Endodermal cell (in vitro differentiated cells): ENCODE measurements at regions not wholly inside any gene's neighbourhood (a gene's known extent, or its start where the extent isn't known, plus 50 kb on each side); places are given as distances from the start of the nearest gene placed in this dataset.

Source experiments
- DNase-seq: peaks from one replicate; pipeline ENCODE4 v3.0.0-alpha.2; 2017
- H3K27ac ChIP-seq: 2 replicates; pipeline ENCODE4 v1.5.1; 2013; ENCODE audit warnings: mild to moderate bottlenecking, low read depth, low read length, moderate library complexity
- H3K27me3 ChIP-seq: 2 replicates; pipeline ENCODE4 v1.6.1; 2013; ENCODE audit warnings: mild to moderate bottlenecking, low read length, moderate library complexity; ENCODE audit not compliant: insufficient read depth, control insufficient read depth, poor library complexity, severe bottlenecking
- H3K36me3 ChIP-seq: 2 replicates; pipeline ENCODE4 v1.7.0; 2013; ENCODE audit warnings: mild to moderate bottlenecking, low read length, moderate library complexity; ENCODE audit not compliant: control insufficient read depth, insufficient read depth
- H3K4me1 ChIP-seq: one replicate; pipeline ENCODE4 v1.7.0; 2013; ENCODE audit warnings: low read length; ENCODE audit not compliant: control insufficient read depth, insufficient read depth
- H3K4me3 ChIP-seq: 2 replicates; pipeline ENCODE4 v1.5.1; 2013; ENCODE audit warnings: mild to moderate bottlenecking, low read length, moderate library complexity
- H3K9ac ChIP-seq: 2 replicates; pipeline ENCODE4 v1.6.1; 2013; ENCODE audit warnings: mild to moderate bottlenecking, low read length, moderate library complexity; ENCODE audit not compliant: poor library complexity, severe bottlenecking; ENCODE audit errors: extremely low read depth
- H3K9me3 ChIP-seq: 2 replicates; pipeline ENCODE4 v1.6.1; 2013; ENCODE audit warnings: mild to moderate bottlenecking, low read length, moderate library complexity; ENCODE audit not compliant: control insufficient read depth
- H3K27ac Mint-ChIP-seq: 2 replicates; pipeline ENCODE4 v1.8.0; 2020; ENCODE audit warnings: mixed read lengths
- H3K27me3 Mint-ChIP-seq: 2 replicates; pipeline ENCODE4 v1.8.0; 2021; ENCODE audit warnings: mild to moderate bottlenecking, mixed read lengths; ENCODE audit not compliant: insufficient read depth
- H3K36me3 Mint-ChIP-seq: 2 replicates; pipeline ENCODE4 v1.8.0; 2020; ENCODE audit warnings: low read depth, mixed read lengths
- H3K4me1 Mint-ChIP-seq: 2 replicates; pipeline ENCODE4 v1.8.0; 2020; ENCODE audit warnings: mixed read lengths
- H3K4me3 Mint-ChIP-seq: 2 replicates; pipeline ENCODE4 v1.8.0; 2020; ENCODE audit warnings: mild to moderate bottlenecking, moderate library complexity, mixed read lengths
- H3K9me3 Mint-ChIP-seq: 2 replicates; pipeline ENCODE4 v1.8.0; 2020; ENCODE audit warnings: mild to moderate bottlenecking, mixed read lengths
- whole genome bisulfite sequencing, 2 experiments: methylation state at CpG; one replicate each; pipeline versions ENCODE4 v1.1.5 to v1.1.7; 2013; ENCODE audit warnings: missing lambda C conversion rate in 2 of 2, mixed read lengths in 1 of 2; ENCODE audit not compliant: insufficient coverage in 1 of 2, insufficient read length in 1 of 2; 5-methylcytosine and 5-hydroxymethylcytosine counted together
- TF ChIP-seq, protein P1 (sequence below): fragments of 200-600 bp; sonication (generic); conservative IDR thresholded peaks from 2 replicates; pipeline ENCODE4 v1.5.0; 2021; ENCODE audit warnings: antibody characterized with exemption, mild to moderate bottlenecking

DNA sequence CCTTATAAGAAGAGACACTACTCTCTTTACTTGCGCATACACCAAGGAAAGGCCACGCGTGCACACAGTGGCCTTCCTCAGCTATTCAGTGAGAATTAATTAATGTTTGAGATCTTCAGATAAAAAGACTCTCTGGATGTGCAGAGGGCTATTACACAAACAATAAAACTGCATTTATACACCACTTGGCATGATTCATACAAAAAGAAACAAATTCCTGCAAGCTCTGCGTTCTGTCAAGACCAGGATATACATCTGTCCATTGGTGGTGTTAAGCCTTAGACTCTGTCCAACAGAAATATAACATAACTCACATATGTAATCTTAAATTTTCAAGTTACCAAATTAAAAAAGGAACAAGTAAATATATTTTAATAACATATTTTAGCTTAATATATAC, 55.2 kb upstream of the TSC22D2 start:
- H3K27ac ChIP-seq, result no peak overlapping the region
- no peak overlapping the region for H3K4me3 ChIP-seq
- H3K9me3 Mint-ChIP-seq, result no peaks in the 10 kb centered on the region
- no peaks in the 10 kb centered on the region for H3K4me1 ChIP-seq
- DNase-seq, result no peak
- H3K36me3 Mint-ChIP-seq, result no peaks in the 10 kb centered on the region
- no peak overlapping the region for H3K9ac ChIP-seq
- TF ChIP-seq, protein P1, sequence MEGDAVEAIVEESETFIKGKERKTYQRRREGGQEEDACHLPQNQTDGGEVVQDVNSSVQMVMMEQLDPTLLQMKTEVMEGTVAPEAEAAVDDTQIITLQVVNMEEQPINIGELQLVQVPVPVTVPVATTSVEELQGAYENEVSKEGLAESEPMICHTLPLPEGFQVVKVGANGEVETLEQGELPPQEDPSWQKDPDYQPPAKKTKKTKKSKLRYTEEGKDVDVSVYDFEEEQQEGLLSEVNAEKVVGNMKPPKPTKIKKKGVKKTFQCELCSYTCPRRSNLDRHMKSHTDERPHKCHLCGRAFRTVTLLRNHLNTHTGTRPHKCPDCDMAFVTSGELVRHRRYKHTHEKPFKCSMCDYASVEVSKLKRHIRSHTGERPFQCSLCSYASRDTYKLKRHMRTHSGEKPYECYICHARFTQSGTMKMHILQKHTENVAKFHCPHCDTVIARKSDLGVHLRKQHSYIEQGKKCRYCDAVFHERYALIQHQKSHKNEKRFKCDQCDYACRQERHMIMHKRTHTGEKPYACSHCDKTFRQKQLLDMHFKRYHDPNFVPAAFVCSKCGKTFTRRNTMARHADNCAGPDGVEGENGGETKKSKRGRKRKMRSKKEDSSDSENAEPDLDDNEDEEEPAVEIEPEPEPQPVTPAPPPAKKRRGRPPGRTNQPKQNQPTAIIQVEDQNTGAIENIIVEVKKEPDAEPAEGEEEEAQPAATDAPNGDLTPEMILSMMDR, result no peak
- no peaks in the 10 kb centered on the region for H3K27me3 Mint-ChIP-seq
- H3K9me3 ChIP-seq, result no peaks in the 10 kb centered on the region
- H3K36me3 ChIP-seq, result no peaks in the 10 kb centered on the region
- no peaks in the 10 kb centered on the region for H3K27me3 ChIP-seq
- WGBS, 2 experiments, result 72% methylated on average over 4 of the region's 4 CpGs; no CpG with 5 or more reads in 1 of the 2 experiments
- H3K27ac Mint-ChIP-seq, result no peak overlapping the region
- H3K4me3 Mint-ChIP-seq, result no peak overlapping the region
- no peaks in the 10 kb centered on the region for H3K4me1 Mint-ChIP-seq

DNA sequence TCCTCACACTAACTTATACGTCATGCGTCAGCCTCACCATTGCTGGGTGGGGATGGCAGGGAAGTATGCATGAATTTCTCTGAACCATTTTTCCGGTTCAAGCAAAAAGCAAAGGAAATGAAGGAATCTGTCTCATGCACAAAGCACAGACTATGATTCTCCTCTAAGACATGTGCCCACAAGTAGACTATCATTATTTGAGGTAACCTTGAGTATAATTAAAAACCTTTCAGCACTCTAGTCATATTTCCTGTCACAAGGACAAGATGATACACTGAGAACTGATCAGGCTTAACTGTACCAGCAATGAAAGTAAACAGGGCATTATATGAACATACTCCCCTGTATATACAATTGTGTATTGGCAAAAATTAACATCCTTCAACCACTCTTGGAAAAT, 56.7 kb upstream of the TSC22D2 start:
- H3K27ac Mint-ChIP-seq, result no peak overlapping the region
- Histone ChIP-seq H3K27me3 (no peaks in the 10 kb centered on the region), H3K9ac (no peak overlapping the region), H3K4me3 (no peak overlapping the region), H3K4me1 (no peaks in the 10 kb centered on the region), H3K9me3 (no peaks in the 10 kb centered on the region), H3K36me3 (no peaks in the 10 kb centered on the region), H3K27ac (no peak overlapping the region)
- no peaks in the 10 kb centered on the region for H3K27me3 Mint-ChIP-seq
- WGBS, 2 experiments, result 83 to 96% methylated on average over 1 to 3 of the region's 3 CpGs
- no peaks in the 10 kb centered on the region for H3K36me3 Mint-ChIP-seq
- TF ChIP-seq, protein P1, result no peak
- no peaks in the 10 kb centered on the region for H3K9me3 Mint-ChIP-seq
- no peak for DNase-seq
- no peak overlapping the region for H3K4me3 Mint-ChIP-seq
- H3K4me1 Mint-ChIP-seq, result peaks cover 5% of the 10 kb centered on the region

DNA sequence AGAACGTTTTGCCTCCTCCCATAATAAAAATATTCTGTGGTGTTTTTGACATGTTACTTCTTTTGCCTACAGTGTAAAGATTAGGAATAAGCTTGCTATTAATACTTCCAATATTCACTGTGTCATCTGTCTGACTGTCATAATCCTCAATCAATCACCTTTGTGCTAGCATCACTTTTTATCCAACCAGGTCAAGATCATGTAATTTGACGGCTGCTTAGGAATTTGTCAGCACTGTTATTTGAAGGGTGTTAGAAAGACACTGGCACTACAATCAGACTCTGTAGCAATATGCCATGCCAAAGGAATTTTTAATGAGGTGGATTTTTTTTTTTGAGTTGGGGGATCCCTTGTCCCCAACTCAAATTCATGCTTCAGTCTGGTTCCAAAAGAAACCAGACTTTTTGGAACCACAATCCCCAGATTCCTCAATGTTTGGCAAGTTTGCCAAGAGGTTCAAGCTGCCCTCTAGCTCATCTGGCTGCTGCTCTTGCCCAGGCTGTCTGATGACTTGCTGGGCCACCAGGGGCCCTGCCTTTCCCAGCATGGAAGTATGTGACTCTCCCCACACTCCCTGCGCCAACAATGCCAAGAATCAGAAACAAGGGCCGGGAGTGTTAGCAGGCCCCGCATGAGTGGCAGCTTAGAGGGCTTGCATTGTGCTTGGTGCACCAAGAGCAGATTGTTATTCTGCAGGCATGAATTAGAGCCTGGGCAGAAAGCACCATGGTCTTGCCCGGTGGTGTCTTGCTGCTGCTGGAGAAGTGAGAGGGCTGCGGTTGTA, 58.6 kb upstream of the TSC22D2 start:
- H3K27ac Mint-ChIP-seq, result no peak overlapping the region
- H3K36me3 ChIP-seq, result no peaks in the 10 kb centered on the region
- H3K27me3 ChIP-seq, result no peaks in the 10 kb centered on the region
- no peaks in the 10 kb centered on the region for H3K27me3 Mint-ChIP-seq
- no peak overlapping the region for H3K9ac ChIP-seq
- no peaks in the 10 kb centered on the region for H3K4me1 ChIP-seq
- no peaks in the 10 kb centered on the region for H3K9me3 ChIP-seq
- TF ChIP-seq, protein P1, result peak; percentile 35
- H3K9me3 Mint-ChIP-seq, result no peaks in the 10 kb centered on the region
- H3K27ac ChIP-seq, result peak overlapping the region; percentile 55
- peaks cover 15% of the 10 kb centered on the region for H3K4me1 Mint-ChIP-seq
- no peak overlapping the region for H3K4me3 ChIP-seq
- WGBS, 2 experiments, result 53 to 76% methylated on average over 3 to 7 of the region's 7 CpGs
- peak; percentile 62 for DNase-seq
- no peak overlapping the region for H3K4me3 Mint-ChIP-seq
- no peaks in the 10 kb centered on the region for H3K36me3 Mint-ChIP-seq
